Subcutaneous abdominal adipose tissue (tissue), 5 donors: ENCODE measurements at regions not wholly inside any gene's neighbourhood (a gene's known extent, or its start where the extent isn't known, plus 50 kb on each side); places are given as distances from the start of the nearest gene placed in this dataset.

Experiments used
- H3K27ac ChIP-seq: one replicate; pipeline ENCODE4 v1.7.0; 2013; ENCODE audit warnings: low read depth, mild to moderate bottlenecking, inconsistent platforms, low read length, moderate library complexity
- H3K27me3 ChIP-seq, 5 donors: one replicate each; pipeline ENCODE4 v1.7.0; 2013; ENCODE audit warnings: low read length in 5 of 5, inconsistent platforms in 1 of 5; ENCODE audit not compliant: control insufficient read depth in 5 of 5, insufficient read depth in 4 of 5
- H3K36me3 ChIP-seq, 5 donors: one replicate each; pipeline ENCODE4 v1.7.0; 2013; ENCODE audit warnings: low read length in 5 of 5; ENCODE audit not compliant: control insufficient read depth in 5 of 5, insufficient read depth in 5 of 5
- H3K4me1 ChIP-seq, 5 donors: one replicate each; pipeline ENCODE4 v1.7.0; 2013; ENCODE audit warnings: low read length in 5 of 5, mild to moderate bottlenecking in 3 of 5, moderate library complexity in 1 of 5; ENCODE audit not compliant: control insufficient read depth in 5 of 5, insufficient read depth in 5 of 5
- H3K4me3 ChIP-seq, 5 donors: one replicate each; pipeline ENCODE4 v1.7.0; 2013; ENCODE audit warnings: low read length in 5 of 5, low read depth in 1 of 5
- H3K9ac ChIP-seq, 5 donors: one replicate each; pipeline ENCODE4 v1.7.0; 2013; ENCODE audit warnings: low read length in 5 of 5, mild to moderate bottlenecking in 4 of 5, moderate library complexity in 3 of 5
- H3K9me3 ChIP-seq, 5 donors: one replicate each; pipeline ENCODE4 v1.7.0; 2013; ENCODE audit warnings: low read length in 5 of 5; ENCODE audit not compliant: control insufficient read depth in 5 of 5
- donor health status: healthy.
- donor health status: healthy.
- donor health status: healthy.
- donor health status: healthy.
- donor health status: healthy.

DNA sequence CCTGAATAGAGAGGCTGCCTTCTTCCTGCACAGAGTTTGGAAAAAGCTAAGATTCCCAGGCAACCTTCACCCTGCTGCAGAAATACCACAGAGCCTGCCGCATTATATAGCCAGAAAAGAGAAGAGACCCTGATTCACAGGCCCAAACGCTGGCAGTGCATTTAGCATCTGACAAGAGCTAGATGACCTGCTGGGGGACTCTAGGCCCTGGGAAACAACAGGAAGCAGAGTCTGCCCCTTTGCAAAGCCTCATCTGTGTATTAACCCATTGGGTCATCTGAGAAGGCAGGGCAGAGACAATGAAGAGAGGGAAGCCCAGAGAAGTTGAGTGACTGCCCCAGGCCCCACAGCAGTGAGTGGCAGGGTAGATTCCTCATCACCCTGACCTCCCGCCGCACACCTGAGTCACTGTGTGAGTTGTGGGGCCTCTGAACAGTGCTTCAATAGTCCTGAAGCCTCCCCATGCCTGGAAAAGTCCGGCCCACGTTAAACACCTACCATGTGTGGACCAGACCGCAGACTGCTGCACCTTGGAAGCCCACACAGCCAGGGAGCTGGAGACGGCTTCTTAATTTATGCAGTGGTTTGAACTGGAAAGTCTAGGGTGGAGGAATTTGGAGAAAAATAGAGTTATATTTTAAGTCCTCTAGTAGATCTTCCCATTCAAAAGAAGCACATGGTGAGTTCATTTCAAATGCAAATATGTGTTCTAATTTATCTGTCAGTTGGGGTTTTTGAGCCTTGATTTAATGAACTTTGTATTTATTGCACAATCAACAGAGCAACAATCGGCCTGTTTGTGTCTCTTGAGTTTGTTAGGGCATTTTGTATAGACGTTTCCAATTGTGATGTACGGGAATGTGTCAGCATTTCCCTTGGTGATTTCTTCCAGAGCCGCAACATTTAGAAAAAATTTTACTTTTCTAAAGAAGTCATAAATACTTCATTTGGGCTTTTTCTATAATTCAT lies 80.4 kb upstream of the GPR26 start:
- Histone ChIP-seq H3K4me3 (no peak overlapping the region), H3K27ac (no peak overlapping the region), H3K4me1 (peaks cover 0 to 8% (median 4%) of the 10 kb centered on the region in 5 donors), H3K36me3 (no peaks in the 10 kb centered on the region), H3K9me3 (no peaks in the 10 kb centered on the region), H3K27me3 (peaks cover 5 to 35% (median 23%) of the 10 kb centered on the region in 5 donors), H3K9ac (no peak overlapping the region)

DNA sequence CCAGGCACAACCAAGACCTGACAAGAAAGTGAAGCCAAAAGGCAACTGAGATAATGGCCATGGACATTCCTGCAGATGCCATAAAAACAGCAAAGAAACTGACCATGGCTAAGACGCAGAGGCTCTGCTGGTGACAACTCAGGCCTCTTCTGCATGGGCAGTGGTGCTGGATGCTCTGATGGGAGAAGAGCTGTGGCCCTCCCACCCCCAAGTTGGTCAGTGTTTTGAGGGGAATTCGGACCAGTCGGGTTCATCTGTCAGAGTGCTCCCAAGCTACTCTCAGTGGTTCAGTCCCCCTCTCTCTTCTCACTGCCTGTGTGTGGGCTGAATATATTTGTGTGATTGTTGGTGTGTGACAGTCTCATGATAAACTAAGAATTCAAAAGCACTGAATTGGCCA lies 79.0 kb upstream of the GPR26 start:
- Histone ChIP-seq H3K9ac (no peak overlapping the region), H3K27me3 (peaks cover 5 to 28% (median 19%) of the 10 kb centered on the region in 5 donors), H3K27ac (no peak overlapping the region), H3K4me1 (peaks cover 0 to 8% (median 4%) of the 10 kb centered on the region in 5 donors), H3K4me3 (no peak overlapping the region), H3K36me3 (no peaks in the 10 kb centered on the region), H3K9me3 (peaks cover 0 to 1% (median 0%) of the 10 kb centered on the region in 5 donors)

DNA sequence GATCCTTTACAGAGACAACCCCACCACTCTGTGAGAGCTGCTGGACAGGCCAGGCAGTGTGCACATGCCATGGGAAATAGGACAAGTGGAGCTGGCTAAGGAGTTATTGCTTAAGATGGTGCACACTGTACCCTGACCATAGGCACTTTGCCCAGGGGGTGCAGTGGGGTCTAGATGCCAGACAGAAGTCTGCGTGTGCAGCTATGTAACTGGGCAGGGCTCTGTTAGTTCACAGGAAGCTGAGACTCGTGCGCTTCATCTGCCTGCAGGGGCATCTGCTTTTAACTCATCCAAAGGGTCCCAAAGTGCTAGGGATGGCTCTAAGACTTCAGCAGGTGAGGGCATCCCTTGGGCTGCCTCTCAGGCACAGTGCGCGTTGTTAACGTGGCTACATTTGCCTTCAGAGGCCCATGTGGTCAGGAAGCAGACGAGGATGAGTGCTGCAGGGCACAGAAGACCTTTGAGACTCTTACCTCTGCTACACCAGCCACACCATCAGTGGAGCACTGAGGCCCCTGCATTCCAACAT lies 77.7 kb upstream of the GPR26 start:
- Histone ChIP-seq H3K9me3 (peaks cover 0 to 6% (median 0%) of the 10 kb centered on the region in 5 donors), H3K4me1 (peaks cover 0 to 8% (median 4%) of the 10 kb centered on the region in 5 donors), H3K27ac (no peak overlapping the region), H3K36me3 (no peaks in the 10 kb centered on the region), H3K27me3 (peaks cover 5 to 17% (median 15%) of the 10 kb centered on the region in 5 donors), H3K9ac (no peak overlapping the region), H3K4me3 (no peak overlapping the region)

- peaks cover 0 to 6% (median 0%) of the 10 kb centered on the region in 5 donors for H3K9me3 ChIP-seq
- H3K9ac ChIP-seq = no peak overlapping the region
- peaks cover 0 to 6% (median 2%) of the 10 kb centered on the region in 5 donors for H3K27me3 ChIP-seq
- no peak overlapping the region for H3K4me3 ChIP-seq
- no peaks in the 10 kb centered on the region for H3K4me1 ChIP-seq
- H3K36me3 ChIP-seq = no peaks in the 10 kb centered on the region
- H3K27ac ChIP-seq = no peak overlapping the region
Measured at GRCh38 chr10:123595661-123596060, 70.5 kb upstream of the GPR26 start.

DNA sequence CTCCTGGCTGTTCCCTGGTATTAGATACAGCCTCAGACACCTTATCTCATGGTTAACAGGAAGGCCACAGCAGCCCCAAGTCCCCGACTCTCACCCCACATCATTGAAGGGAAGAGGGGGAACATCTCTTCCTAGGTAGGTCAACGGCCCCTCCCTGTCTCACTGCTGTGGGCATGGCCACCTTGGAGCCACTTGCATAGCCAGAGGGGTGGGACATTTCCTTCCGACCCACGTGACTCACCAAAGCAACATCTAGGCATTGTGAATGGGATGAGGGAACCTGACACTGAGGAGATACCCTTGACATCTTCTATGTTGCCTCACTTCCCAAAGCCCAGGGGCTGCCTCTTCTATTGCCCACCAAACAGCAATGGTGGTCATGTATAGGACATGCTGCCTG lies 68.5 kb upstream of the GPR26 start:
- Histone ChIP-seq H3K4me1 (no peaks in the 10 kb centered on the region), H3K27ac (no peak overlapping the region), H3K9me3 (peaks cover 0 to 12% (median 3%) of the 10 kb centered on the region in 5 donors), H3K27me3 (peaks cover 0 to 4% (median 2%) of the 10 kb centered on the region in 5 donors), H3K4me3 (no peak overlapping the region), H3K9ac (no peak overlapping the region), H3K36me3 (no peaks in the 10 kb centered on the region)

GRCh38 chr10:123599366-123599849 lies 66.7 kb upstream of the GPR26 start:
- peaks cover 0 to 8% (median 4%) of the 10 kb centered on the region in 5 donors for H3K27me3 ChIP-seq

GRCh38 chr10:123600177-123600576 lies 66.0 kb upstream of the GPR26 start:
- Histone ChIP-seq H3K36me3 (no peaks in the 10 kb centered on the region), H3K9ac (no peak overlapping the region), H3K27me3 (peaks cover 0 to 8% (median 4%) of the 10 kb centered on the region in 5 donors), H3K4me1 (no peaks in the 10 kb centered on the region), H3K27ac (no peak overlapping the region), H3K9me3 (peaks cover 0 to 12% (median 3%) of the 10 kb centered on the region in 5 donors), H3K4me3 (no peak overlapping the region)

More at GRCh38 chr10:123599366-123599849, 66.7 kb upstream of the GPR26 start:
- H3K27ac ChIP-seq = no peak overlapping the region
- peaks cover 0 to 12% (median 3%) of the 10 kb centered on the region in 5 donors for H3K9me3 ChIP-seq
- H3K9ac ChIP-seq = no peak overlapping the region
- no peaks in the 10 kb centered on the region for H3K4me1 ChIP-seq
- H3K36me3 ChIP-seq = no peaks in the 10 kb centered on the region
- no peak overlapping the region for H3K4me3 ChIP-seq

DNA sequence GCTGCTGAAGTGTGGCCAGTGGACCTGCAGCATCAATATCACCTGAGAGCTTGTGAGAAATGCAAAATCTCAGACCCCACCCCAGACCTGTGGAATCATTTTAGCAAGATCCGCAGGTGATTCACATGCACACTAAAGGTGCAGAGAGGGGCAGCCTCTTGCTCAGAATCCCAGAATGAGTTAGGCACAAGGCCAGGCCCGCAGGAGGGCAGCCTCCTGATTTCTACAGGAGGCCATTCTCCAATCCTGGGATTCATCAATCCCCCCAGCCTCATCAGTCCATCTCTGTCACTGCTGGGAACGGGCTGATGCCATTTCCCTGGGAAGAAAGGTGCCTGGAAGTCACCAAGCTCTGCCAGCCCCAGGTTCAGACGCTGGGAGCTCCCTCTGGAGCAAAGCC lies 63.0 kb upstream of the GPR26 start:
- Histone ChIP-seq H3K9me3 (peaks cover 0 to 12% (median 3%) of the 10 kb centered on the region in 5 donors), H3K4me1 (no peaks in the 10 kb centered on the region), H3K36me3 (no peaks in the 10 kb centered on the region), H3K27me3 (peaks cover 3 to 7% (median 4%) of the 10 kb centered on the region in 5 donors), H3K9ac (no peak overlapping the region), H3K4me3 (no peak overlapping the region), H3K27ac (no peak overlapping the region)

DNA sequence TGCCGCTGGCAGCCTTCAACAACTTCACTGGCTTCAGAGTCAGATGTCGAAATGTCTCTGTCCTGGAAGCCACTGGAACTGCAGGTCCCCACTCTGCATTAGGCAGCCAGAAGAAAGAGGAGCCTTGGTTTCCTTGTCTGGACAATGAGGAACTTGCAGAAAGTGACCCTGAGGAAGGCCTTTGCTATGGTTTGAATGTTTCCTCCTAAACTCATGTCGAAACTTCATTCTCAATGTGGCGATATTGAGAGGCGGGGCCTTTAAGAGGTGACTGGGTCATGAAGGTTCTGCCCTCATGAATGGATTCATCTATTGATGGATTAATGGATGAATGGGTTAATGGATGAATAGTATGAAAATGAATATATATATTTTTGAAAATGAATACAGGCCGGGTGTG lies 61.6 kb upstream of the GPR26 start:
- peaks cover 0 to 12% (median 3%) of the 10 kb centered on the region in 5 donors for H3K9me3 ChIP-seq
- no peaks in the 10 kb centered on the region for H3K36me3 ChIP-seq
- no peak overlapping the region for H3K9ac ChIP-seq
- H3K4me3 ChIP-seq = no peak overlapping the region
- no peak overlapping the region for H3K27ac ChIP-seq
- H3K4me1 ChIP-seq = no peaks in the 10 kb centered on the region
- H3K27me3 ChIP-seq = peaks cover 3 to 7% (median 4%) of the 10 kb centered on the region in 5 donors

GRCh38 chr10:123606006-123606405 lies 60.1 kb upstream of the GPR26 start:
- Histone ChIP-seq H3K27me3 (peaks cover 3 to 10% (median 4%) of the 10 kb centered on the region in 5 donors), H3K9ac (no peak overlapping the region), H3K36me3 (no peaks in the 10 kb centered on the region), H3K4me1 (no peaks in the 10 kb centered on the region), H3K27ac (no peak overlapping the region), H3K9me3 (peaks cover 0 to 9% (median 3%) of the 10 kb centered on the region in 5 donors), H3K4me3 (no peak overlapping the region)
